HepG2 (cell line): ENCODE measurements at regions not wholly inside any gene's neighbourhood (a gene's known extent, or its start where the extent isn't known, plus 50 kb on each side); places are given as distances from the start of the nearest gene placed in this dataset.

Experiments
- ATAC-seq: fragments of 200-7000 bp; cut with Tn5 transposase; 3 replicates; pipeline ENCODE4 v1.9.1; 2020; ENCODE audit warnings: mild to moderate bottlenecking, moderate library complexity
- BruUV-seq: library from RNA; stranded (reverse); fragments of 400-500 nt; replicated peaks from 2 replicates; lab custom pipeline; 2021; lab: Mats Ljungman, UMichigan
- CTCF ChIA-PET: fragments of 300-600 bp; formaldehyde crosslinking; extraction: SDS; loops from one replicate; lab custom pipeline; 2021; ENCODE audit warnings: low total read pairs, inconsistent platforms, low intra/inter-chr PET ratio; lab: Yijun Ruan, JAX
- POLR2A ChIA-PET: fragments of 350-600 bp; sonication (Branson Sonifier 250); formaldehyde crosslinking; loops from one replicate; lab custom pipeline; 2020; ENCODE audit warnings: antibody characterized with exemption, inconsistent platforms; lab: Yijun Ruan, JAX
- DNase-seq: peaks from one replicate; pipeline ENCODE4 v3.0.0-alpha.2; 2015; ENCODE audit warnings: low spot score
- FAIRE-seq: peaks from 3 replicates; lab custom pipeline; 2011; peaks lifted over from hg19 to GRCh38; lab: Jason Lieb, UNC
- H2AFZ ChIP-seq: one replicate; pipeline ENCODE4 v1.6.1; 2011; ENCODE audit warnings: low read length, inconsistent platforms
- H3K27ac ChIP-seq: fragments of 300-600 bp; 3 replicates; pipeline ENCODE4 v1.8.0; 2011; ENCODE audit warnings: mixed run types, mild to moderate bottlenecking, mixed read lengths, low read length, inconsistent platforms; ENCODE audit not compliant: insufficient read depth; ENCODE audit errors: extremely low read length
- H3K27me3 ChIP-seq, 2 experiments: fragments of 200-600 bp in 1 of 2; 2 replicates in 1 of 2; 3 replicates in 1 of 2; pipeline versions ENCODE4 v1.6.0 to v1.8.0; 2011; ENCODE audit warnings: low read length in 2 of 2, mild to moderate bottlenecking in 2 of 2, moderate library complexity in 2 of 2, inconsistent platforms in 1 of 2; ENCODE audit not compliant: insufficient read depth in 2 of 2, control insufficient read depth in 1 of 2
- H3K36me3 ChIP-seq, 2 experiments: fragments of 200-600 bp in 1 of 2; replicated peaks in 1 of 2; 2 replicates in 1 of 2; 3 replicates in 1 of 2; pipeline versions ENCODE4 v1.5.1 to v1.8.0; 2011; ENCODE audit warnings: low read length in 2 of 2, inconsistent platforms in 1 of 2; ENCODE audit not compliant: insufficient read depth in 2 of 2, control insufficient read depth in 1 of 2
- H3K4me1 ChIP-seq: 2 replicates; pipeline ENCODE4 v1.5.1; 2012; ENCODE audit warnings: low read length, inconsistent platforms; ENCODE audit not compliant: insufficient read depth
- H3K4me2 ChIP-seq: 2 replicates; pipeline ENCODE4 v1.6.0; 2011; ENCODE audit warnings: low read depth, low read length, inconsistent platforms
- H3K4me3 ChIP-seq, 3 experiments: fragments of 200-600 bp in 1 of 3; sonication (generic), shearing (Covaris generic) in 1 of 3; replicated peaks in 1 of 3; 2 replicates each; pipeline ENCODE4 v1.5.1; 2011 to 2016; ENCODE audit warnings: low read length in 3 of 3, inconsistent platforms in 2 of 3, low read depth in 2 of 3, mild to moderate bottlenecking in 2 of 3, control low read depth in 1 of 3, mixed read lengths in 1 of 3; ENCODE audit not compliant: insufficient read depth in 1 of 3
- H3K79me2 ChIP-seq: one replicate; pipeline ENCODE4 v1.6.1; 2011; ENCODE audit warnings: low read length, inconsistent platforms; ENCODE audit not compliant: insufficient read depth
- H3K9ac ChIP-seq: 2 replicates; pipeline ENCODE4 v1.6.0; 2011; ENCODE audit warnings: mild to moderate bottlenecking, low read depth, low read length, inconsistent platforms; ENCODE audit not compliant: insufficient read depth
- H3K9me3 ChIP-seq: 2 replicates; pipeline ENCODE4 v1.5.1; 2012; ENCODE audit warnings: mild to moderate bottlenecking, low read length
- H4K20me1 ChIP-seq: 2 replicates; pipeline ENCODE4 v1.6.0; 2011; ENCODE audit warnings: inconsistent platforms, mild to moderate bottlenecking, low read length, moderate library complexity; ENCODE audit not compliant: insufficient read depth
- ADNP ChIP-seq: sonication (generic); formaldehyde crosslinking; IDR thresholded peaks from 2 replicates; pipeline ENCODE4 v1.4.0; 2020; ENCODE audit warnings: missing genetic modification reagents
- ARHGAP35 ChIP-seq: sonication (generic); formaldehyde crosslinking; IDR thresholded peaks from 2 replicates; pipeline ENCODE4 v1.9.0; 2022; ENCODE audit warnings: mild to moderate bottlenecking, inconsistent platforms, moderate library complexity, missing genetic modification reagents, borderline replicate concordance
- BATF2 ChIP-seq: sonication (generic); formaldehyde crosslinking; IDR thresholded peaks from 2 replicates; pipeline ENCODE4 v1.8.0; 2022; ENCODE audit warnings: mild to moderate bottlenecking, missing genetic modification reagents, moderate library complexity
- CHD4 ChIP-seq: fragments of 200-600 bp; sonication (generic); IDR thresholded peaks from 2 replicates; pipeline ENCODE4 v1.7.0; 2017; ENCODE audit warnings: mild to moderate bottlenecking, low read length, borderline replicate concordance
- CREM ChIP-seq, 2 experiments: sonication (generic) in 1 of 2; formaldehyde crosslinking in 1 of 2; IDR thresholded peaks; 2 replicates each; pipeline versions ENCODE4 v1.4.0 to v1.6.1; 2016 to 2020; ENCODE audit warnings: antibody characterized with exemption in 1 of 2, mild to moderate bottlenecking in 1 of 2, missing genetic modification reagents in 1 of 2
- ELF3 ChIP-seq: IDR thresholded peaks from 2 replicates; pipeline ENCODE4 v1.6.1; 2016; ENCODE audit warnings: missing genetic modification reagents, missing compliant biosample characterization
- IKZF4 ChIP-seq: sonication (generic); formaldehyde crosslinking; IDR thresholded peaks from 2 replicates; pipeline ENCODE4 v1.5.1; 2020; ENCODE audit warnings: borderline replicate concordance, mild to moderate bottlenecking, low read depth, missing genetic modification reagents; ENCODE audit errors: not compliant biosample characterization
- MED1 ChIP-seq: sonication (generic); formaldehyde crosslinking; IDR thresholded peaks from 2 replicates; pipeline ENCODE4 v1.4.0; 2020; ENCODE audit warnings: missing genetic modification reagents
- NAIF1 ChIP-seq: sonication (generic); formaldehyde crosslinking; IDR thresholded peaks from 2 replicates; pipeline ENCODE4 v1.5.0; 2020; ENCODE audit warnings: mild to moderate bottlenecking, missing genetic modification reagents, borderline replicate concordance
- NR2F2 ChIP-seq: IDR thresholded peaks from 2 replicates; pipeline ENCODE4 v1.6.1; 2012; ENCODE audit warnings: low read depth, inconsistent platforms, borderline replicate concordance
- PTBP1 ChIP-seq: fragments of 200-400 bp; formaldehyde crosslinking; IDR thresholded peaks from 2 replicates; pipeline ENCODE4 v1.6.1; 2018; ENCODE audit warnings: low read length, low read depth; ENCODE audit not compliant: poor library complexity, severe bottlenecking
- SOX13 ChIP-seq, 3 experiments: fragments of 450-650 bp in 1 of 3; sonication (generic) in 1 of 3; formaldehyde crosslinking in 1 of 3; IDR thresholded peaks in 2 of 3; conservative IDR thresholded peaks in 1 of 3; 2 replicates each; pipeline versions ENCODE4 v1.5.0 to v1.6.1; 2016 to 2020; ENCODE audit warnings: antibody characterized with exemption in 1 of 3, mild to moderate bottlenecking in 1 of 3, missing compliant biosample characterization in 1 of 3, missing genetic modification reagents in 1 of 3, moderate library complexity in 1 of 3
- TCF12 ChIP-seq, 2 experiments: fragments of 450-650 bp in 1 of 2; sonication (generic) in 1 of 2; formaldehyde crosslinking in 1 of 2; IDR thresholded peaks; 2 replicates each; pipeline versions ENCODE4 v1.6.1 to v1.8.0; 2017 to 2022; ENCODE audit warnings: antibody characterized with exemption in 1 of 2, mild to moderate bottlenecking in 1 of 2, missing genetic modification reagents in 1 of 2, moderate library complexity in 1 of 2
- TRIM24 ChIP-seq: sonication (generic); formaldehyde crosslinking; IDR thresholded peaks from 2 replicates; pipeline ENCODE4 v1.8.0; 2022; ENCODE audit warnings: mild to moderate bottlenecking, missing genetic modification reagents
- UBTF ChIP-seq: sonication (generic); formaldehyde crosslinking; IDR thresholded peaks from 2 replicates; pipeline ENCODE4 v1.4.0; 2020; ENCODE audit warnings: mild to moderate bottlenecking, missing genetic modification reagents
- ZBTB26 ChIP-seq: IDR thresholded peaks from 2 replicates; pipeline ENCODE4 v1.6.1; 2016; ENCODE audit warnings: missing compliant biosample characterization, missing genetic modification reagents, borderline replicate concordance
- ZNF275 ChIP-seq: sonication (generic); formaldehyde crosslinking; IDR thresholded peaks from 2 replicates; pipeline ENCODE4 v1.8.0; 2022; ENCODE audit warnings: missing genetic modification reagents, mild to moderate bottlenecking, inconsistent platforms, borderline replicate concordance
- ZNF430 ChIP-seq: sonication (generic); formaldehyde crosslinking; IDR thresholded peaks from 2 replicates; pipeline ENCODE4 v1.9.0; 2021; ENCODE audit warnings: mild to moderate bottlenecking, missing genetic modification reagents
- WGBS: methylation state at CpG from one replicate; pipeline ENCODE4 v1.1.6; 2017; ENCODE audit warnings: low lambda C conversion rate; 5-methylcytosine and 5-hydroxymethylcytosine counted together
- in situ Hi-C: cut with HindIII; loops from 2 replicates; pipeline ENCODE4 v1.10.0; 2017; ENCODE audit warnings: low pct_unique_long_range_greater_than_20kb; ENCODE audit not compliant: extremely low pct_ligation_motif_present
- intact Hi-C: fragments of 100-400 bp; cut with micrococcal nuclease; formaldehyde crosslinking; loops from one replicate; pipeline ENCODE4 v1.10.0; 2022; ENCODE audit not compliant: unreplicated experiment

- no peak overlapping the region for H3K9ac ChIP-seq
- in situ Hi-C loops, result no loop called here
- H3K36me3 ChIP-seq, result no peaks in the 10 kb centered on the region
- H3K4me1 ChIP-seq, result no peaks in the 10 kb centered on the region
- intact Hi-C loops, result no loop called here
- no peak overlapping the region for H3K4me2 ChIP-seq
- H3K9me3 ChIP-seq, result peaks cover 8% of the 10 kb centered on the region; the same call in 1 of the 2 replicates
- H2AFZ ChIP-seq, result no peak overlapping the region
- no peak overlapping the region for H3K27ac ChIP-seq
- CTCF ChIA-PET, result no interaction called here
- H3K27me3 ChIP-seq, result no peaks in the 10 kb centered on the region
- H3K79me2 ChIP-seq, result no peaks in the 10 kb centered on the region
- FAIRE-seq (no peak), ATAC-seq (no peak)
- no peak overlapping the region for H3K4me3 ChIP-seq
- H4K20me1 ChIP-seq, result no peaks in the 10 kb centered on the region
- no peak for TF ChIP-seq PTBP1
- no peak for TF ChIP-seq ZBTB26 (CRISPR knock-in tag)
- TF ChIP-seq CREM (IDR thresholded peaks at IDR 0.05), result no peak
- TF ChIP-seq CREM (CRISPR knock-in tag; IDR thresholded peaks at IDR 0.05), result no peak
- TF ChIP-seq ARHGAP35 (CRISPR knock-in tag), result no peak
- TF ChIP-seq MED1, result no peak
- no peak for TF ChIP-seq ELF3
- no peak for TF ChIP-seq TCF12 (IDR thresholded peaks at IDR 0.05)
- TF ChIP-seq TCF12 (CRISPR knock-in tag; IDR thresholded peaks at IDR 0.05), result no peak
- no peak for TF ChIP-seq UBTF
- TF ChIP-seq ZNF275 (CRISPR knock-in tag), result no peak
- no peak for TF ChIP-seq CHD4
- no peak for TF ChIP-seq TRIM24 (CRISPR knock-in tag)
- no peak for TF ChIP-seq IKZF4 (CRISPR knock-in tag)
- no peak for TF ChIP-seq BATF2 (CRISPR knock-in tag)
- TF ChIP-seq ADNP (CRISPR knock-in tag), result no peak
- TF ChIP-seq ZNF430 (CRISPR knock-in tag), result no peak
- no peak for TF ChIP-seq NAIF1 (CRISPR knock-in tag)
- TF ChIP-seq NR2F2, result no peak
- TF ChIP-seq SOX13 (IDR thresholded peaks at IDR 0.05), result no peak
- no peak for TF ChIP-seq SOX13 (CRISPR knock-in tag; conservative IDR thresholded peaks at IDR 0.05 in 1 of 2, IDR thresholded peaks at IDR 0.05 in 1 of 2)
- TF ChIP-seq, all 625 proteins: peak for 0
- DNase-seq, result no peak
- BruUV-seq, result no TSS peak
- POLR2A ChIA-PET, result no interaction called here
- 42% methylated on average over 1 of the region's 1 CpG for WGBS
These were observed 1224.3 kb upstream of the B3GALT2 start for GRCh38 chr1:194410756-194411155.
